Caco-2 (cell line): ENCODE measurements at regions not wholly inside any gene's neighbourhood (a gene's known extent, or its start where the extent isn't known, plus 50 kb on each side); places are given as distances from the start of the nearest gene placed in this dataset.

Experiments used
- BruUV-seq: library from RNA; stranded (reverse); fragments of 400-500 nt; replicated peaks from 2 replicates; lab custom pipeline; 2021; lab: Mats Ljungman, UMichigan
- CTCF ChIA-PET: fragments of 300-600 bp; sonication (Branson Sonifier 250); formaldehyde crosslinking; loops from one replicate; lab custom pipeline; 2022; ENCODE audit warnings: antibody characterized with exemption; lab: Charles Lee
- POLR2A ChIA-PET: fragments of 300-600 bp; sonication (Branson Sonifier 250); formaldehyde crosslinking; loops from one replicate; lab custom pipeline; 2022; ENCODE audit warnings: antibody characterized with exemption; lab: Charles Lee
- DNase-seq, 2 experiments: peaks; one replicate each; pipeline versions ENCODE4 v3.0.0 to v3.0.0-alpha.2; 2020 to 2022
- H3K27me3 ChIP-seq: replicated peaks from 2 replicates; pipeline ENCODE4 v1.6.0; 2011; ENCODE audit warnings: low read length; ENCODE audit not compliant: control insufficient read depth, insufficient read depth
- H3K36me3 ChIP-seq: 2 replicates; pipeline ENCODE4 v1.5.1; 2011; ENCODE audit warnings: low read length; ENCODE audit not compliant: control insufficient read depth, insufficient read depth
- H3K4me1 ChIP-seq: fragments of 250-450 bp; sonication (Bioruptor Pico); 2 replicates; pipeline ENCODE4 v1.5.1; 2020; ENCODE audit warnings: mild to moderate bottlenecking
- H3K4me3 ChIP-seq: 2 replicates; pipeline ENCODE4 v1.5.1; 2011; ENCODE audit warnings: low read depth, mild to moderate bottlenecking, control low read depth, low read length
- H3K9me3 ChIP-seq: fragments of 250-450 bp; sonication (Bioruptor Pico); 2 replicates; pipeline ENCODE4 v1.5.1; 2020; ENCODE audit warnings: mild to moderate bottlenecking, moderate library complexity
- H3K27ac Mint-ChIP-seq: one replicate; pipeline ENCODE4 v1.8.0; 2022; ENCODE audit warnings: mixed read lengths; ENCODE audit not compliant: unreplicated experiment
- H3K27me3 Mint-ChIP-seq: one replicate; pipeline ENCODE4 v1.8.0; 2022; ENCODE audit warnings: mixed read lengths; ENCODE audit not compliant: insufficient read depth, unreplicated experiment
- H3K36me3 Mint-ChIP-seq: one replicate; pipeline ENCODE4 v1.8.0; 2022; ENCODE audit warnings: mild to moderate bottlenecking, mixed read lengths; ENCODE audit not compliant: insufficient read depth, unreplicated experiment
- H3K4me1 Mint-ChIP-seq: one replicate; pipeline ENCODE4 v1.8.0; 2022; ENCODE audit warnings: low read depth, mixed read lengths; ENCODE audit not compliant: unreplicated experiment
- H3K4me3 Mint-ChIP-seq: one replicate; pipeline ENCODE4 v1.8.0; 2022; ENCODE audit warnings: mild to moderate bottlenecking, moderate library complexity, mixed read lengths; ENCODE audit not compliant: unreplicated experiment
- H3K9me3 Mint-ChIP-seq: one replicate; pipeline ENCODE4 v1.8.0; 2022; ENCODE audit warnings: mixed read lengths; ENCODE audit not compliant: unreplicated experiment
- intact Hi-C: fragments of 100-400 bp; cut with micrococcal nuclease; formaldehyde crosslinking; loops from one replicate; pipeline ENCODE4 v1.10.0; 2022; ENCODE audit not compliant: unreplicated experiment
- TF ChIP-seq, protein P1 (sequence below), 2 experiments: fragments of 200-600 bp in 1 of 2; IDR thresholded peaks; 1 replicate in 1 of 2; 2 replicates in 1 of 2; pipeline versions ENCODE4 v1.5.1 to v1.8.0; 2011 to 2022; ENCODE audit warnings: antibody characterized with exemption in 1 of 2, control low read depth in 1 of 2, inconsistent platforms in 1 of 2, low read depth in 1 of 2, low read length in 1 of 2, mild to moderate bottlenecking in 1 of 2, moderate library complexity in 1 of 2; ENCODE audit not compliant: insufficient read depth in 1 of 2, severe bottlenecking in 1 of 2, unreplicated experiment in 1 of 2

DNA sequence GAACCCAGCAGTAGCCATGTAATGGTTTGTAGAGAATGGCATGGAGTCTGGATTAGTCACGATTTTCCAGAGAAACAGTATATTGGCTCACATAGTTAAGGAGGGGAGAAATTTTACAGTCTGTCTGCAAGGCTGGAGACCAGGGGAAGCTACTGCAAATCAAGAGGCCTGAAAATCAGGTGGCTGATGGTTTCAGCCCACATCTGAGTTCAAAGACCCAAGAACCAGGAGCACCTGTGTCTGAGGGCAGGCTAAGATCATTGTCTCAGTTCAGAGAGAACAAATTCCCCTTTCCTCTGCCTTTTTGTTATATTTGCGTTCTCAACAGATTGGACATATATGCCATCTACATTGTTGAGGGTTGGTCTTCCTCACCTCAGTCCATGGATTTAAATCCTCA, 207.5 kb upstream of the IRX2 start:
- Histone ChIP-seq H3K4me1 (no peaks in the 10 kb centered on the region), H3K27me3 (no peaks in the 10 kb centered on the region), H3K9me3 (peaks cover 3% of the 10 kb centered on the region; the same call in 1 of the 2 replicates), H3K36me3 (no peaks in the 10 kb centered on the region), H3K4me3 (no peak overlapping the region)
- no TSS peak for BruUV-seq
- TF ChIP-seq, protein P1, sequence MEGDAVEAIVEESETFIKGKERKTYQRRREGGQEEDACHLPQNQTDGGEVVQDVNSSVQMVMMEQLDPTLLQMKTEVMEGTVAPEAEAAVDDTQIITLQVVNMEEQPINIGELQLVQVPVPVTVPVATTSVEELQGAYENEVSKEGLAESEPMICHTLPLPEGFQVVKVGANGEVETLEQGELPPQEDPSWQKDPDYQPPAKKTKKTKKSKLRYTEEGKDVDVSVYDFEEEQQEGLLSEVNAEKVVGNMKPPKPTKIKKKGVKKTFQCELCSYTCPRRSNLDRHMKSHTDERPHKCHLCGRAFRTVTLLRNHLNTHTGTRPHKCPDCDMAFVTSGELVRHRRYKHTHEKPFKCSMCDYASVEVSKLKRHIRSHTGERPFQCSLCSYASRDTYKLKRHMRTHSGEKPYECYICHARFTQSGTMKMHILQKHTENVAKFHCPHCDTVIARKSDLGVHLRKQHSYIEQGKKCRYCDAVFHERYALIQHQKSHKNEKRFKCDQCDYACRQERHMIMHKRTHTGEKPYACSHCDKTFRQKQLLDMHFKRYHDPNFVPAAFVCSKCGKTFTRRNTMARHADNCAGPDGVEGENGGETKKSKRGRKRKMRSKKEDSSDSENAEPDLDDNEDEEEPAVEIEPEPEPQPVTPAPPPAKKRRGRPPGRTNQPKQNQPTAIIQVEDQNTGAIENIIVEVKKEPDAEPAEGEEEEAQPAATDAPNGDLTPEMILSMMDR (IDR thresholded peaks at IDR 0.05; ENCODE audit: insufficient read depth in 1 of 2, low read depth in 1 of 2, low read length in 1 of 2, severe bottlenecking in 1 of 2, unreplicated experiment in 1 of 2): no peak
- POLR2A ChIA-PET: no interaction called here
- no peak for DNase-seq
- intact Hi-C loops: no loop called here
- H3K4me1 Mint-ChIP-seq: no peaks in the 10 kb centered on the region
- CTCF ChIA-PET: no interaction called here
- H3K9me3 Mint-ChIP-seq: peaks cover 8% of the 10 kb centered on the region
- no peaks in the 10 kb centered on the region for H3K36me3 Mint-ChIP-seq
- no peak overlapping the region for H3K27ac Mint-ChIP-seq
- H3K27me3 Mint-ChIP-seq: no peaks in the 10 kb centered on the region
- H3K4me3 Mint-ChIP-seq: no peak overlapping the region

DNA sequence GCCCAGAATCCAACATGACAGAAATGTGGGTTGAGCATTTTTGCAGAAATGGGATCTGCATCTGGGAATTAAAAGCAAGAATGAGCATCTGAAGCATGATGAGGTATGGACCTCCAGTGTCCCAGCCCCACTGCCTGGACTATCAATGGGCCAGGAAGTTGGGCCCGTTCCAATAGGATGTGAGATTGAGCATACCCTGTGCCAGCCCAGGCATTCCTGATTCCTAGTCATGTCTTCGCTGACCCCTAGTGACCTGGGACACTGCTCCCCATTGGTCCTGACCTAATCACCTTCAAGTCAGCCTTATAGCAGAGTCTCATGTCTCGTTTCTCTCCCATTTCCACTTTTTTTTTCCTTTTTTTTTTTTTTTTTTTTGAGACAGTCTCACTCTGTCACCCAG, 197.4 kb upstream of the IRX2 start:
- ChIA-PET POLR2A (no interaction called here), CTCF (no interaction called here)
- DNase-seq: no peak
- Mint-ChIP-seq H3K9me3 (no peaks in the 10 kb centered on the region), H3K27me3 (no peaks in the 10 kb centered on the region), H3K36me3 (no peaks in the 10 kb centered on the region), H3K27ac (no peak overlapping the region), H3K4me3 (no peak overlapping the region), H3K4me1 (no peaks in the 10 kb centered on the region)
- Histone ChIP-seq H3K4me1 (no peaks in the 10 kb centered on the region), H3K36me3 (no peaks in the 10 kb centered on the region), H3K4me3 (no peak overlapping the region), H3K27me3 (no peaks in the 10 kb centered on the region), H3K9me3 (no peaks in the 10 kb centered on the region)
- BruUV-seq: no TSS peak
- intact Hi-C loops: no loop called here
- TF ChIP-seq, protein P1 (IDR thresholded peaks at IDR 0.05; ENCODE audit: insufficient read depth in 1 of 2, low read depth in 1 of 2, low read length in 1 of 2, severe bottlenecking in 1 of 2, unreplicated experiment in 1 of 2): no peak

DNA sequence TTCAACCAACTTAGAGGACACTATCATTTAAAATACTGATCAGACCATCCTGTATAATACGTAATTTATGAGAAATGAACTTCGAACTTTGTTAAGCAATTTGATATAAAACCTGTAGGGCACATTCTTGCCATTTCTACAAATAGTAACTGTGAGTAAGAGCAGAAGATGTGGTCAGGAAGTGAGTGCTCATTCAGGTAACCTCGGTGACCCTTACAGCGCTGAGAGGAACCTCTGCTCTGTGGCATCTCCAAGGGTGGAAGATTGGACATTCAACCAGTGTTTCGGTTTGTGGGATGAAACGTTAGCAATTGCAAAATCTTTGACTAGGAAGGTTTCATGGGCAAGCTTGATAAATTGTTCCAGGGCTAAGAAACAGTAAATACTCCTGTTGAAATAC, 194.8 kb upstream of the IRX2 start:
- intact Hi-C loops: no loop called here
- BruUV-seq: no TSS peak

More for the DNA sequence above, 194.8 kb upstream of the IRX2 start:
- no peak for DNase-seq
- H3K36me3 Mint-ChIP-seq: no peaks in the 10 kb centered on the region
- no peaks in the 10 kb centered on the region for H3K27me3 Mint-ChIP-seq
- TF ChIP-seq, protein P1 (IDR thresholded peaks at IDR 0.05; ENCODE audit: insufficient read depth in 1 of 2, low read depth in 1 of 2, low read length in 1 of 2, severe bottlenecking in 1 of 2, unreplicated experiment in 1 of 2): no peak
- Histone ChIP-seq H3K4me1 (no peaks in the 10 kb centered on the region), H3K9me3 (no peaks in the 10 kb centered on the region), H3K36me3 (no peaks in the 10 kb centered on the region), H3K27me3 (no peaks in the 10 kb centered on the region), H3K4me3 (no peak overlapping the region)
- H3K4me1 Mint-ChIP-seq: no peaks in the 10 kb centered on the region
- ChIA-PET CTCF (no interaction called here), POLR2A (no interaction called here)
- no peaks in the 10 kb centered on the region for H3K9me3 Mint-ChIP-seq
- no peak overlapping the region for H3K27ac Mint-ChIP-seq
- H3K4me3 Mint-ChIP-seq: no peak overlapping the region
